Trophoblast cell (in vitro differentiated cells and primary cell): ENCODE measurements at regions not wholly inside any gene's neighbourhood (a gene's known extent, or its start where the extent isn't known, plus 50 kb on each side); places are given as distances from the start of the nearest gene placed in this dataset.

ENCODE experiments used
- DNase-seq, 2 donors: peaks; one replicate each; pipeline ENCODE4 v3.0.0-alpha.2; 2016
- H2AFZ ChIP-seq: 2 replicates; pipeline ENCODE4 v1.6.1; 2013; ENCODE audit warnings: low read length, moderate library complexity, mild to moderate bottlenecking; ENCODE audit not compliant: insufficient read depth, poor library complexity
- H2AK5ac ChIP-seq: 2 replicates; pipeline ENCODE4 v1.6.1; 2013; ENCODE audit warnings: mild to moderate bottlenecking, low read length
- H2BK120ac ChIP-seq: 2 replicates; pipeline ENCODE4 v1.6.1; 2013; ENCODE audit warnings: low read length, mild to moderate bottlenecking, moderate library complexity; ENCODE audit not compliant: insufficient read depth, poor library complexity
- H2BK12ac ChIP-seq: 2 replicates; pipeline ENCODE4 v1.6.1; 2013; ENCODE audit warnings: mild to moderate bottlenecking, low read length, moderate library complexity
- H2BK5ac ChIP-seq: 2 replicates; pipeline ENCODE4 v1.6.1; 2013; ENCODE audit warnings: low read length, low read depth, moderate library complexity, mild to moderate bottlenecking; ENCODE audit not compliant: poor library complexity
- H3K14ac ChIP-seq: 2 replicates; pipeline ENCODE4 v1.6.1; 2013; ENCODE audit warnings: mild to moderate bottlenecking, low read length
- H3K18ac ChIP-seq: 2 replicates; pipeline ENCODE4 v1.6.1; 2013; ENCODE audit warnings: mild to moderate bottlenecking, low read length
- H3K23ac ChIP-seq: 2 replicates; pipeline ENCODE4 v1.6.1; 2013; ENCODE audit warnings: low read length
- H3K27ac ChIP-seq: 2 replicates; pipeline ENCODE4 v1.5.1; 2013; ENCODE audit warnings: low read depth, mild to moderate bottlenecking, inconsistent platforms, low read length, moderate library complexity
- H3K27me3 ChIP-seq: 2 replicates; pipeline ENCODE4 v1.6.1; 2013; ENCODE audit warnings: inconsistent platforms, mild to moderate bottlenecking, low read length, moderate library complexity; ENCODE audit not compliant: insufficient read depth
- H3K36me3 ChIP-seq, 2 experiments: 1 replicate in 1 of 2; 2 replicates in 1 of 2; pipeline ENCODE4 v1.6.1; 2013; ENCODE audit warnings: low read length in 2 of 2, mild to moderate bottlenecking in 2 of 2, moderate library complexity in 1 of 2; ENCODE audit not compliant: insufficient read depth in 2 of 2, control insufficient read depth in 1 of 2
- H3K4ac ChIP-seq: 2 replicates; pipeline ENCODE4 v1.6.1; 2013; ENCODE audit warnings: low read depth, mild to moderate bottlenecking, low read length, moderate library complexity
- H3K4me1 ChIP-seq, 2 experiments: 1 replicate in 1 of 2; 2 replicates in 1 of 2; pipeline ENCODE4 v1.6.1; 2013; ENCODE audit warnings: low read length in 2 of 2, mild to moderate bottlenecking in 2 of 2, moderate library complexity in 1 of 2; ENCODE audit not compliant: insufficient read depth in 2 of 2, control insufficient read depth in 1 of 2
- H3K4me2 ChIP-seq: 2 replicates; pipeline ENCODE4 v1.6.1; 2013; ENCODE audit warnings: inconsistent platforms, mild to moderate bottlenecking, low read length, moderate library complexity
- H3K4me3 ChIP-seq: 2 replicates; pipeline ENCODE4 v1.5.1; 2013; ENCODE audit warnings: mild to moderate bottlenecking, low read depth, low read length, inconsistent platforms
- H3K79me1 ChIP-seq: one replicate; pipeline ENCODE4 v1.6.1; 2013; ENCODE audit warnings: low read length
- H3K79me2 ChIP-seq: 2 replicates; pipeline ENCODE4 v1.6.1; 2013; ENCODE audit warnings: low read length, mild to moderate bottlenecking; ENCODE audit not compliant: control insufficient read depth, insufficient read depth, poor library complexity
- H3K9ac ChIP-seq: 2 replicates; pipeline ENCODE4 v1.6.1; 2013; ENCODE audit warnings: mild to moderate bottlenecking, low read length
- H3K9me3 ChIP-seq: 2 replicates; pipeline ENCODE4 v1.6.1; 2013; ENCODE audit warnings: low read depth, mild to moderate bottlenecking, control low read depth, inconsistent platforms, low read length; ENCODE audit not compliant: insufficient read depth
- H4K12ac ChIP-seq: 2 replicates; pipeline ENCODE4 v1.6.1; 2013; ENCODE audit warnings: low read depth, mild to moderate bottlenecking, low read length, moderate library complexity
- H4K8ac ChIP-seq: 2 replicates; pipeline ENCODE4 v1.6.1; 2013; ENCODE audit warnings: low read depth, mild to moderate bottlenecking, low read length, moderate library complexity
- H4K91ac ChIP-seq: one replicate; pipeline ENCODE4 v1.6.1; 2013; ENCODE audit warnings: low read depth, mild to moderate bottlenecking, low read length, moderate library complexity
- WGBS: extraction: QIAGEN DNeasy Blood & Tissue Kit; methylation state at CpG from one replicate; pipeline ENCODE4 v1.1.7; 2013; ENCODE audit warnings: missing lambda C conversion rate; ENCODE audit not compliant: insufficient read length, insufficient coverage; ENCODE audit errors: extremely low coverage; 5-methylcytosine and 5-hydroxymethylcytosine counted together

- Histone ChIP-seq H2AFZ (no peak overlapping the region), H2BK120ac (no peak overlapping the region)
These were observed 180.4 kb upstream of the ATP2B1 start for GRCh38 chr12:89889062-89889461.

GRCh38 chr12:89884952-89885351 is 176.3 kb upstream of the ATP2B1 start:
- no peak overlapping the region for H3K4me2 ChIP-seq
- H2AK5ac ChIP-seq = no peak overlapping the region
- H4K8ac ChIP-seq = no peak overlapping the region
- no peak overlapping the region for H3K27ac ChIP-seq
- H2BK12ac ChIP-seq = no peak overlapping the region
- no peak overlapping the region for H2AFZ ChIP-seq
- no peak overlapping the region for H3K23ac ChIP-seq
- H3K9ac ChIP-seq = no peak overlapping the region
- no peaks in the 10 kb centered on the region for H3K79me1 ChIP-seq
- H3K9me3 ChIP-seq = no peaks in the 10 kb centered on the region
- no peak overlapping the region for H3K14ac ChIP-seq
- no peak for DNase-seq
- H2BK120ac ChIP-seq = no peak overlapping the region
- H3K4ac ChIP-seq = no peak overlapping the region
- H4K91ac ChIP-seq = no peak overlapping the region
- H3K4me3 ChIP-seq = no peak overlapping the region
- H2BK5ac ChIP-seq = no peak overlapping the region
- no peaks in the 10 kb centered on the region for H3K79me2 ChIP-seq
- H3K18ac ChIP-seq = no peak overlapping the region
- H3K36me3 ChIP-seq = no peaks in the 10 kb centered on the region
- no peaks in the 10 kb centered on the region for H3K27me3 ChIP-seq
- no peak overlapping the region for H4K12ac ChIP-seq
- H3K4me1 ChIP-seq = no peaks in the 10 kb centered on the region

More at GRCh38 chr12:89889062-89889461, 180.4 kb upstream of the ATP2B1 start:
- Histone ChIP-seq H3K23ac (no peak overlapping the region), H3K36me3 (no peaks in the 10 kb centered on the region), H3K79me2 (no peaks in the 10 kb centered on the region), H4K8ac (no peak overlapping the region), H3K14ac (no peak overlapping the region), H4K12ac (no peak overlapping the region), H3K27me3 (no peaks in the 10 kb centered on the region), H3K9ac (no peak overlapping the region), H3K27ac (no peak overlapping the region), H3K9me3 (no peaks in the 10 kb centered on the region), H2BK12ac (no peak overlapping the region), H4K91ac (no peak overlapping the region), H2AK5ac (no peak overlapping the region), H2BK5ac (no peak overlapping the region), H3K4ac (no peak overlapping the region), H3K79me1 (no peaks in the 10 kb centered on the region), H3K18ac (no peak overlapping the region), H3K4me2 (no peak overlapping the region), H3K4me1 (no peaks in the 10 kb centered on the region), H3K4me3 (no peak overlapping the region)
- WGBS = no CpG with 5 or more reads among the region's 4 CpGs
- peak in 1 of 2 donors; percentile 21 for DNase-seq

GRCh38 chr12:89884416-89884898 is 175.8 kb upstream of the ATP2B1 start:
- no peak overlapping the region for H4K91ac ChIP-seq
- no peak for DNase-seq

GRCh38 chr12:89883630-89884389 is 175.2 kb upstream of the ATP2B1 start:
- no peak overlapping the region for H2BK12ac ChIP-seq
- no peak overlapping the region for H3K14ac ChIP-seq
- no peak overlapping the region for H4K12ac ChIP-seq
- peak overlapping the region; percentile 43 for H4K91ac ChIP-seq
- no peak overlapping the region for H3K4me3 ChIP-seq
- no peaks in the 10 kb centered on the region for H3K36me3 ChIP-seq
- no peak overlapping the region for H2AFZ ChIP-seq
- no CpG with 5 or more reads among the region's 4 CpGs for WGBS
- no peak overlapping the region for H3K18ac ChIP-seq
- H4K8ac ChIP-seq = no peak overlapping the region
- no peak overlapping the region for H3K4ac ChIP-seq
- H3K4me1 ChIP-seq = no peaks in the 10 kb centered on the region
- no peak overlapping the region for H3K9ac ChIP-seq
- no peak overlapping the region for H2AK5ac ChIP-seq
- no peak overlapping the region for H3K4me2 ChIP-seq
- H3K9me3 ChIP-seq = no peaks in the 10 kb centered on the region
- H3K27ac ChIP-seq = no peak overlapping the region
- H2BK120ac ChIP-seq = no peak overlapping the region
- H3K23ac ChIP-seq = no peak overlapping the region
- DNase-seq = no peak
- H3K27me3 ChIP-seq = no peaks in the 10 kb centered on the region
- no peak overlapping the region for H2BK5ac ChIP-seq
- H3K79me2 ChIP-seq = no peaks in the 10 kb centered on the region
- no peaks in the 10 kb centered on the region for H3K79me1 ChIP-seq

More at GRCh38 chr12:89884416-89884898, 175.8 kb upstream of the ATP2B1 start:
- WGBS = no CpG with 5 or more reads among the region's 1 CpG
- H2BK12ac ChIP-seq = no peak overlapping the region
- no peak overlapping the region for H4K8ac ChIP-seq
- H2AFZ ChIP-seq = no peak overlapping the region
- H3K4ac ChIP-seq = no peak overlapping the region
- H3K79me1 ChIP-seq = no peaks in the 10 kb centered on the region
- H3K9ac ChIP-seq = no peak overlapping the region
- H3K27ac ChIP-seq = no peak overlapping the region
- H3K14ac ChIP-seq = no peak overlapping the region
- H2BK120ac ChIP-seq = no peak overlapping the region
- no peaks in the 10 kb centered on the region for H3K9me3 ChIP-seq
- H3K36me3 ChIP-seq = no peaks in the 10 kb centered on the region
- H3K79me2 ChIP-seq = no peaks in the 10 kb centered on the region
- no peak overlapping the region for H4K12ac ChIP-seq
- no peaks in the 10 kb centered on the region for H3K27me3 ChIP-seq
- H2BK5ac ChIP-seq = no peak overlapping the region
- no peak overlapping the region for H2AK5ac ChIP-seq
- H3K4me3 ChIP-seq = no peak overlapping the region
- H3K18ac ChIP-seq = no peak overlapping the region
- no peak overlapping the region for H3K23ac ChIP-seq
- H3K4me2 ChIP-seq = no peak overlapping the region
- no peaks in the 10 kb centered on the region for H3K4me1 ChIP-seq
